OCI-LY7 (cell line): ENCODE measurements at regions not wholly inside any gene's neighbourhood (a gene's known extent, or its start where the extent isn't known, plus 50 kb on each side); places are given as distances from the start of the nearest gene placed in this dataset.

Experiments
- CTCF ChIP-seq: fragments of 200-600 bp; sonication (generic); conservative IDR thresholded peaks from 2 replicates; pipeline ENCODE4 v1.5.1; 2014; ENCODE audit warnings: mild to moderate bottlenecking, antibody characterized with exemption, low read length, moderate library complexity, mixed read lengths
- EZH2phosphoT487 ChIP-seq: fragments of 200-600 bp; sonication (generic); IDR thresholded peaks from 2 replicates; pipeline ENCODE4 v1.6.1; 2018; ENCODE audit warnings: low read depth, borderline replicate concordance, mild to moderate bottlenecking, mixed run types, antibody characterized with exemption, low read length, moderate library complexity, mixed read lengths

- TF ChIP-seq CTCF = no peak
- TF ChIP-seq EZH2phosphoT487 = no peak
These were observed 626.4 kb upstream of the ZNF385D start for GRCh38 chr3:22377421-22377820.
